Lower leg skin (tissue), 4 donors: ENCODE measurements at regions not wholly inside any gene's neighbourhood (a gene's known extent, or its start where the extent isn't known, plus 50 kb on each side); places are given as distances from the start of the nearest gene placed in this dataset.

Experiments used
- DNase-seq, 2 donors: peaks; one replicate each; pipeline ENCODE4 v3.0.0-alpha.2; 2019; ENCODE audit warnings: low spot score in 2 of 2
- H3K4me3 ChIP-seq: fragments of 200-600 bp; sonication (generic); 2 replicates; pipeline ENCODE4 v1.5.1; 2017; ENCODE audit warnings: mild to moderate bottlenecking, low read depth; ENCODE audit not compliant: poor library complexity, severe bottlenecking
- CTCF ChIP-seq, 3 donors: fragments of 450-650 bp; IDR thresholded peaks; one replicate each; pipeline ENCODE4 v1.5.1; 2016; ENCODE audit warnings: antibody characterized with exemption in 3 of 3, mild to moderate bottlenecking in 3 of 3, moderate library complexity in 2 of 3
- POLR2A ChIP-seq, 2 donors: fragments of 450-650 bp; IDR thresholded peaks; one replicate each; pipeline ENCODE4 v1.6.1; 2016 to 2017; ENCODE audit warnings: antibody characterized with exemption in 2 of 2, mild to moderate bottlenecking in 1 of 2, moderate library complexity in 1 of 2
- WGBS, 2 donors: methylation state at CpG; one replicate each; pipeline ENCODE4 v1.1.5; 2018; 5-methylcytosine and 5-hydroxymethylcytosine counted together
- intact Hi-C: fragments of 100-400 bp; cut with DNase I; formaldehyde crosslinking; loops from one replicate; pipeline ENCODE4 v1.15.0; 2023; ENCODE audit warnings: low total_unique reads

- intact Hi-C loops, result no loop called here
- no peak for DNase-seq
- H3K4me3 ChIP-seq, result no peak overlapping the region
- WGBS, 2 donors, result 76 to 88% methylated on average over 4 of the region's 4 CpGs
- TF ChIP-seq CTCF (IDR thresholded peaks at IDR 0.05) (no peak), POLR2A (IDR thresholded peaks at IDR 0.05) (no peak)
Measured at GRCh38 chr1:186534401-186534800, 73.5 kb upstream of the PDC start.

DNA sequence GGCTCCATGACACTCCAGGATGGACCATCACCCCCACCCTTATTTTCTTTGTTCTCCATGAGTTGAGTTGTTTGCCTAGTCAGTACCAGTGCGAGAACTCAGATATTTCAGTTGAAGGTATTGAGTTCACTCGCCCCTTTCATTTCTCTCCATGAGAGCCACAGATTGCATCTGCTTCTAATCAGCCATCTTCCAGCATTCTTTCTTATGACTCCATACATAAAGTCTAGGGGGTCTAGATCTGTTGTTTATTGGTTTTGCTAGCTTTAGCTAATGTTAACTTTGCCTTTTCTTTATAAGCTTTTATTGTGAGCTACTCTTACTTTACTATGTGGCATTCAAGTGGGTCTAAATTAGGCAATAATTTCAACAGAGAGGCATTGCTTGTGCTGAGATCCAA lies 71.6 kb upstream of the PDC start:
- no peak overlapping the region for H3K4me3 ChIP-seq
- intact Hi-C loops, result no loop called here
- TF ChIP-seq CTCF (IDR thresholded peaks at IDR 0.05) (no peak), POLR2A (IDR thresholded peaks at IDR 0.05) (no peak)
- 95 to 97% methylated on average over 2 of the region's 2 CpGs for WGBS, 2 donors
- no peak for DNase-seq

GRCh38 chr1:186531561-186532165 lies 70.7 kb upstream of the PDC start:
- intact Hi-C loops, result no loop called here
- no peak overlapping the region for H3K4me3 ChIP-seq
- whole genome bisulfite sequencing, 2 donors, result 82 to 90% methylated on average over 1 of the region's 1 CpG
- TF ChIP-seq CTCF (IDR thresholded peaks at IDR 0.05), result no peak
- no peak for TF ChIP-seq POLR2A (IDR thresholded peaks at IDR 0.05)
- no peak for DNase-seq

- WGBS, 2 donors, result 89 to 91% methylated on average over 2 of the region's 2 CpGs
- H3K4me3 ChIP-seq, result no peak overlapping the region
- TF ChIP-seq POLR2A (IDR thresholded peaks at IDR 0.05) (no peak), CTCF (IDR thresholded peaks at IDR 0.05) (no peak)
- intact Hi-C loops, result no loop called here
- DNase-seq, result no peak
Measured at GRCh38 chr1:186530109-186530508, 69.2 kb upstream of the PDC start.

- intact Hi-C loops, result no loop called here
- TF ChIP-seq CTCF (IDR thresholded peaks at IDR 0.05), result no peak
- TF ChIP-seq POLR2A (IDR thresholded peaks at IDR 0.05), result no peak
- H3K4me3 ChIP-seq, result no peak overlapping the region
- DNase-seq, result no peak
Measured at GRCh38 chr1:186519982-186520381, 59.1 kb upstream of the PDC start.

- no peak for TF ChIP-seq POLR2A (IDR thresholded peaks at IDR 0.05)
- TF ChIP-seq CTCF (IDR thresholded peaks at IDR 0.05), result no peak
- no peak overlapping the region for H3K4me3 ChIP-seq
- no peak for DNase-seq
- intact Hi-C loops, result no loop called here
- WGBS, 2 donors, result 84 to 86% methylated on average over 4 of the region's 4 CpGs
Measured at GRCh38 chr1:186518822-186519381, 58.0 kb upstream of the PDC start.
